AG10803 (cell line): ENCODE measurements at regions not wholly inside any gene's neighbourhood (a gene's known extent, or its start where the extent isn't known, plus 50 kb on each side); places are given as distances from the start of the nearest gene placed in this dataset.

Experiments
- DNase-seq: peaks from one replicate; pipeline ENCODE4 v3.0.0; 2010; ENCODE audit warnings: low read depth
- H3K4me3 ChIP-seq: 2 replicates; pipeline ENCODE4 v1.5.1; 2011; ENCODE audit warnings: mild to moderate bottlenecking, low read length, control low read depth
- TF ChIP-seq, protein P1 (sequence below): conservative IDR thresholded peaks from 2 replicates; pipeline ENCODE4 v1.5.1; 2011; ENCODE audit warnings: mild to moderate bottlenecking, low read length, control low read depth, inconsistent platforms

DNA sequence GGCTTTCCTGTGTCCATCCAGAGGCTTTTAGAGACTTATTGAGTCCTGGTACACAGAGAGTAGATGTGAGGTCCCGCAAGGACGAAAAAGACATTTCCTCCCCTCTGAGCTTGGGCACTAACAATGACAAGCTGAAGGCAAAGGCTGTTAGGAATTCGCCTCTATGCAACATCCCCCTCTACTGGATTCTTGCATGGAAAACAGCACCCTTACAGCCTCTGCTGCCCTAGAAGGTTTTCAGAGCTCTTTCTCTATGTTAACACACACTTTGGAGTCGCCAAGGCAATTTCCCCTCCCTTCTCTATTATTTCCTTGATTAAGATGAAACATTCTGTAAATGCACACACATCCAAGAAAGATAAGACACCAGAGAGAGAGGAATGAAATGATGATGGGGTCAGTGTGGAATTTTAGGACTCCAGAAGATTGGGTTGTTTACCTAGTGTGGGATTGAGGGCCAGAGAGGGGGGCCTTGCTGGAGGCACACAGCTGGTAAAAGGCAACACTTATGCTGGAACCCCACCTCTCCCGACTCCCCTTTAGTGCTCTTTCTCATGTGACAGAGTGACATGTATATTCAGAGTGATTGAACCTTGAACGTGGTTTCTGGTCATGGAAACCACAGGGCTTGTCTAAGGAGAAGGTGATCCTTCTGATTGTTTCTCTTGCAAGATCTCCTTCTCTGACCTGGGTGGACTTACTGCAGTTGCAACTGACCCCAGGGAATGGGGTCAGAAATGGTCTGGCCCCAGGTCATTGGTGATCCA lies 300.7 kb downstream of the CLIC5 start:
- peak; percentile 86 for DNase-seq
- TF ChIP-seq, protein P1, sequence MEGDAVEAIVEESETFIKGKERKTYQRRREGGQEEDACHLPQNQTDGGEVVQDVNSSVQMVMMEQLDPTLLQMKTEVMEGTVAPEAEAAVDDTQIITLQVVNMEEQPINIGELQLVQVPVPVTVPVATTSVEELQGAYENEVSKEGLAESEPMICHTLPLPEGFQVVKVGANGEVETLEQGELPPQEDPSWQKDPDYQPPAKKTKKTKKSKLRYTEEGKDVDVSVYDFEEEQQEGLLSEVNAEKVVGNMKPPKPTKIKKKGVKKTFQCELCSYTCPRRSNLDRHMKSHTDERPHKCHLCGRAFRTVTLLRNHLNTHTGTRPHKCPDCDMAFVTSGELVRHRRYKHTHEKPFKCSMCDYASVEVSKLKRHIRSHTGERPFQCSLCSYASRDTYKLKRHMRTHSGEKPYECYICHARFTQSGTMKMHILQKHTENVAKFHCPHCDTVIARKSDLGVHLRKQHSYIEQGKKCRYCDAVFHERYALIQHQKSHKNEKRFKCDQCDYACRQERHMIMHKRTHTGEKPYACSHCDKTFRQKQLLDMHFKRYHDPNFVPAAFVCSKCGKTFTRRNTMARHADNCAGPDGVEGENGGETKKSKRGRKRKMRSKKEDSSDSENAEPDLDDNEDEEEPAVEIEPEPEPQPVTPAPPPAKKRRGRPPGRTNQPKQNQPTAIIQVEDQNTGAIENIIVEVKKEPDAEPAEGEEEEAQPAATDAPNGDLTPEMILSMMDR = peak; percentile 96

DNA sequence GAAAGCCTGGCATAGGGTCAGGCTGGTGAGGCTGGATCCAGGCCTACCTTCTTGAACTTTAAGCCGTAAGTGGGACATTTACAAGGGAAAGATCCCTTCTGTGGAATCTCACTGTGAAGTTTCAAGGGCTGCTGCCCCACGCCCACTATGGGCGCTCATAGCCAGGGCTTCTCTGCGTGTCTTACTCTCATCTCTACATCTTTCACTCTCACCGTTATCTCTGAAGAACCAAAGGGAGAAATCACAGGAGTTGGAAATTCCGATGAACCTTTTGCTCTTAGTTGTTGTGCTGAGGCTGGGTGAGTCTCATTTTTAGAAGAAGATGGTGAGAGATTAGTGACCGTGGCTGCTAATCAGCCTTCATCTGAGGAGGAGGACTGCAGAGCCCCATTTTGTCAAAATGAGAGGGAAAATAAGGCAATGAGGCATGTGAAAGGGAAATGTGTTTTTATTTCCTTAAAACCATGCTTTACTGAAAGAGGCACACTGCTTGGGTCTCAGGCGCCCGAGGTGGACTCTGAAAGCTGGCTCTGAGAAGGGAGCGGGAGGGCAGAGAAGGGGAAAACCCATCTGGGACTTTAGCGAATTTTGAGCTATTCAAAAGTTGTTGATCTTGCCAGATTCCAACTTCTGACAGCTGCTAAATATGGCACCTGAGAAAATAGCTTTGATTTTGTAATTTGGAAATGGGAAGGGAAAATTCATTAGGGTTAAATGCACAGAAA lies 301.5 kb downstream of the CLIC5 start:
- H3K4me3 ChIP-seq = no peak overlapping the region
- no peak for DNase-seq
- TF ChIP-seq, protein P1 = no peak

More for the DNA sequence above, 300.7 kb downstream of the CLIC5 start:
- no peak overlapping the region for H3K4me3 ChIP-seq
